GM12864 (cell line): ENCODE measurements at regions not wholly inside any gene's neighbourhood (a gene's known extent, or its start where the extent isn't known, plus 50 kb on each side); places are given as distances from the start of the nearest gene placed in this dataset.

Source experiments
- DNase-seq: peaks from one replicate; pipeline ENCODE4 v3.0.0-alpha.2; 2011; ENCODE audit warnings: low read depth
- H3K4me3 ChIP-seq: 2 replicates; pipeline ENCODE4 v1.5.1; 2011; ENCODE audit warnings: mild to moderate bottlenecking, low read depth, low read length, control low read depth
- TF ChIP-seq, protein P1 (sequence below): IDR thresholded peaks from 2 replicates; pipeline ENCODE4 v1.5.1; 2011; ENCODE audit warnings: low read depth, mild to moderate bottlenecking, moderate library complexity, low read length, control low read depth, inconsistent platforms; ENCODE audit errors: missing control alignments

- TF ChIP-seq, protein P1, sequence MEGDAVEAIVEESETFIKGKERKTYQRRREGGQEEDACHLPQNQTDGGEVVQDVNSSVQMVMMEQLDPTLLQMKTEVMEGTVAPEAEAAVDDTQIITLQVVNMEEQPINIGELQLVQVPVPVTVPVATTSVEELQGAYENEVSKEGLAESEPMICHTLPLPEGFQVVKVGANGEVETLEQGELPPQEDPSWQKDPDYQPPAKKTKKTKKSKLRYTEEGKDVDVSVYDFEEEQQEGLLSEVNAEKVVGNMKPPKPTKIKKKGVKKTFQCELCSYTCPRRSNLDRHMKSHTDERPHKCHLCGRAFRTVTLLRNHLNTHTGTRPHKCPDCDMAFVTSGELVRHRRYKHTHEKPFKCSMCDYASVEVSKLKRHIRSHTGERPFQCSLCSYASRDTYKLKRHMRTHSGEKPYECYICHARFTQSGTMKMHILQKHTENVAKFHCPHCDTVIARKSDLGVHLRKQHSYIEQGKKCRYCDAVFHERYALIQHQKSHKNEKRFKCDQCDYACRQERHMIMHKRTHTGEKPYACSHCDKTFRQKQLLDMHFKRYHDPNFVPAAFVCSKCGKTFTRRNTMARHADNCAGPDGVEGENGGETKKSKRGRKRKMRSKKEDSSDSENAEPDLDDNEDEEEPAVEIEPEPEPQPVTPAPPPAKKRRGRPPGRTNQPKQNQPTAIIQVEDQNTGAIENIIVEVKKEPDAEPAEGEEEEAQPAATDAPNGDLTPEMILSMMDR: no peak
- no peak for DNase-seq
- no peak overlapping the region for H3K4me3 ChIP-seq
These were observed 190.6 kb upstream of the GRIK2 start for GRCh38 chr6:101202867-101203374.

DNA sequence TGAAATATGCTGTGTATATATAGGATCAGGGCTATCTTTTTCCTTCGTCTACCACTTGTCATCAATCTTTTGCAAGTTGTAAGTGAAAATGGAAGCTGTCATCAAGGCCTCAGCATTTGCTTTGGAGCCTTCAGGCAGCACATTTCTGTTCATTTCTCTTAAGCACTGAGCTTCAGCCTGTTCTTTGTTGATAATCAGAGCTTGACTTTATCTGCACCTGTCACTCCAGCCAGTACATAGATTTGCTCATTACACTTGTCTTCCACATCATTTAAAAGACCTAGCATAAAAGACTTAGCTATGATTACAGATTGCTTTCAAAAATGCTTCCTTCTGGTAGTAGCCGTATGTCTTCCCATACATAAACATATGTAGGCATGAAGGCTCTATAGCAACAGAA, 189.8 kb upstream of the GRIK2 start:
- H3K4me3 ChIP-seq: no peak overlapping the region
- DNase-seq: no peak
- TF ChIP-seq, protein P1: no peak

DNA sequence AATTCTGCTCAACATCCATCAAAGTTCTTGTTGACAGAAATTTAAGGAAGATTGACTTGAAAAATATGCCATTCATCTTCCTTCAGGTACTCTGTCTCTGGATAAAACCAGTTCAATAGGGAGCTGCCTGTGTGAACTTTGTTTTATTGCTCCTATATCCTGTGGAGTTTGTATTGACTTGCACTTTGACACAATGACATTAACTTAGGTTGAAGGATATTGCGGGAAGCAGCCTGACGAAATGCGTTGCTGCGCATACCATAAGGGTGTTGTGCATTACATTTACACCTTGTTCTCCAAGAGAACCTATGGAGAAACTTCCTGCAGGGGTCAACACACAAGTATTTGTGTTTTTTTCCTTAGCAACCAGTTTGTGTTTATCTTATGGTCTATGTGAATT, 185.4 kb upstream of the GRIK2 start:
- no peak overlapping the region for H3K4me3 ChIP-seq
- no peak for DNase-seq
- TF ChIP-seq, protein P1: no peak

- TF ChIP-seq, protein P1: no peak
- H3K4me3 ChIP-seq: no peak overlapping the region
- no peak for DNase-seq
These were observed 180.9 kb upstream of the GRIK2 start for GRCh38 chr6:101212640-101213039.

DNA sequence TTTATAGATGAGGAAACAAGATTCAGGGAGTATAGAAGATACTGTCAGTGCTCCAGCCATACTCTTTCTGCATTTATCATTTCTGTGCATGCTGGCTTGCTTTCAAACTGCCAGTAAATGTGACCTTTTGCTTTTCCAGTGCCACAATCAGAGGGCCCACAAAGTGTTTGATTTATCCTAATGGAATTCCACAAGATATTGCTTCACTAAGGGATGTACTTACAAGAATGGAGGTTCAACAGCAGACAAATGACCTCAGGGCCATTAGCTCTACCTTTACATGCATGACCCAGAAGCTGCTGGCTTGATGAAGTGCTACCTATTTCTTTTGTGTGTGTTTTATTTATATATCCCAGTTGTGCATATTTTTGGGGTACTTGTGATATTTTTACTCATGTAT, 171.5 kb upstream of the GRIK2 start:
- no peak for DNase-seq
- TF ChIP-seq, protein P1: no peak
- H3K4me3 ChIP-seq: no peak overlapping the region

GRCh38 chr6:101224751-101225150, 168.8 kb upstream of the GRIK2 start:
- DNase-seq: no peak
- TF ChIP-seq, protein P1: no peak
- H3K4me3 ChIP-seq: no peak overlapping the region

GRCh38 chr6:101226677-101227135, 166.8 kb upstream of the GRIK2 start:
- DNase-seq: peak; percentile 2
- H3K4me3 ChIP-seq: no peak overlapping the region
- TF ChIP-seq, protein P1: peak; percentile 44
